Mesendoderm (in vitro differentiated cells): ENCODE measurements at regions not wholly inside any gene's neighbourhood (a gene's known extent, or its start where the extent isn't known, plus 50 kb on each side); places are given as distances from the start of the nearest gene placed in this dataset.

ENCODE experiments used
- DNase-seq: peaks from one replicate; pipeline ENCODE4 v3.0.0; 2013
- H2AK5ac ChIP-seq: 2 replicates; pipeline ENCODE4 v1.6.1; 2013; ENCODE audit warnings: low read length, inconsistent platforms
- H2BK120ac ChIP-seq: 2 replicates; pipeline ENCODE4 v1.6.1; 2013; ENCODE audit warnings: low read depth, mild to moderate bottlenecking, low read length, moderate library complexity, mixed read lengths
- H2BK15ac ChIP-seq: replicated peaks from 2 replicates; pipeline ENCODE4 v1.6.1; 2013; ENCODE audit warnings: low read depth, mild to moderate bottlenecking, moderate library complexity
- H2BK5ac ChIP-seq: 2 replicates; pipeline ENCODE4 v1.6.1; 2013; ENCODE audit warnings: low read length, inconsistent platforms
- H3K18ac ChIP-seq: 2 replicates; pipeline ENCODE4 v1.6.1; 2013; ENCODE audit warnings: mild to moderate bottlenecking, low read length, mixed read lengths
- H3K23ac ChIP-seq: one replicate; pipeline ENCODE4 v1.6.1; 2013; ENCODE audit warnings: low read length
- H3K27ac ChIP-seq: 2 replicates; pipeline ENCODE4 v1.5.1; 2013; ENCODE audit warnings: low read depth, mild to moderate bottlenecking, inconsistent platforms, low read length, moderate library complexity
- H3K27me3 ChIP-seq: 2 replicates; pipeline ENCODE4 v1.6.1; 2013; ENCODE audit warnings: low read length, control low read depth, mild to moderate bottlenecking, inconsistent platforms; ENCODE audit not compliant: insufficient read depth, poor library complexity
- H3K36me3 ChIP-seq: 2 replicates; pipeline ENCODE4 v1.6.1; 2013; ENCODE audit warnings: low read length, inconsistent platforms; ENCODE audit not compliant: control insufficient read depth, insufficient read depth
- H3K4ac ChIP-seq: one replicate; pipeline ENCODE4 v1.6.1; 2013; ENCODE audit warnings: low read depth, mild to moderate bottlenecking, low read length, moderate library complexity
- H3K4me1 ChIP-seq: 2 replicates; pipeline ENCODE4 v1.6.1; 2013; ENCODE audit warnings: low read depth, low read length, inconsistent platforms; ENCODE audit not compliant: control insufficient read depth
- H3K4me2 ChIP-seq: 2 replicates; pipeline ENCODE4 v1.6.1; 2013; ENCODE audit warnings: low read length
- H3K4me3 ChIP-seq: 2 replicates; pipeline ENCODE4 v1.5.1; 2013; ENCODE audit warnings: mild to moderate bottlenecking, low read length
- H3K56ac ChIP-seq: one replicate; pipeline ENCODE4 v1.6.1; 2013; ENCODE audit warnings: low read length
- H3K79me1 ChIP-seq: 2 replicates; pipeline ENCODE4 v1.6.1; 2013; ENCODE audit warnings: low read length, inconsistent platforms
- H3K79me2 ChIP-seq: 2 replicates; pipeline ENCODE4 v1.6.1; 2013; ENCODE audit warnings: mild to moderate bottlenecking, low read length; ENCODE audit not compliant: control insufficient read depth, insufficient read depth
- H3K9ac ChIP-seq: 2 replicates; pipeline ENCODE4 v1.6.1; 2013; ENCODE audit warnings: low read length, inconsistent platforms
- H4K5ac ChIP-seq: one replicate; pipeline ENCODE4 v1.6.1; 2013; ENCODE audit warnings: low read length
- H4K8ac ChIP-seq: one replicate; pipeline ENCODE4 v1.6.1; 2013; ENCODE audit warnings: low read depth, mild to moderate bottlenecking, control low read depth, low read length, moderate library complexity
- WGBS: extraction: QIAGEN DNeasy Blood & Tissue Kit; methylation state at CpG from one replicate; pipeline ENCODE4 v1.1.7; 2013; ENCODE audit warnings: low lambda C conversion rate, missing lambda C conversion rate; ENCODE audit not compliant: insufficient coverage; ENCODE audit errors: extremely low coverage; 5-methylcytosine and 5-hydroxymethylcytosine counted together

- H3K4me3 ChIP-seq: no peak overlapping the region
- no peak overlapping the region for H3K56ac ChIP-seq
- H3K27ac ChIP-seq: no peak overlapping the region
- no peak overlapping the region for H2AK5ac ChIP-seq
- H2BK120ac ChIP-seq: no peak overlapping the region
- H3K36me3 ChIP-seq: no peaks in the 10 kb centered on the region
- WGBS: no CpG with 5 or more reads among the region's 4 CpGs
- H3K79me1 ChIP-seq: no peaks in the 10 kb centered on the region
- H3K4me1 ChIP-seq: peaks cover 5% of the 10 kb centered on the region
- H3K79me2 ChIP-seq: no peaks in the 10 kb centered on the region
- no peak overlapping the region for H3K4ac ChIP-seq
- H4K5ac ChIP-seq: no peak overlapping the region
- H2BK15ac ChIP-seq: no peak overlapping the region
- H3K9ac ChIP-seq: no peak overlapping the region
- H3K4me2 ChIP-seq: no peak overlapping the region
- H3K23ac ChIP-seq: no peak overlapping the region
- no peak for DNase-seq
- no peaks in the 10 kb centered on the region for H3K27me3 ChIP-seq
- no peak overlapping the region for H4K8ac ChIP-seq
- no peak overlapping the region for H2BK5ac ChIP-seq
- no peak overlapping the region for H3K18ac ChIP-seq
Measured at GRCh38 chr1:232382671-232383070, 247.3 kb downstream of the SIPA1L2 start.

DNA sequence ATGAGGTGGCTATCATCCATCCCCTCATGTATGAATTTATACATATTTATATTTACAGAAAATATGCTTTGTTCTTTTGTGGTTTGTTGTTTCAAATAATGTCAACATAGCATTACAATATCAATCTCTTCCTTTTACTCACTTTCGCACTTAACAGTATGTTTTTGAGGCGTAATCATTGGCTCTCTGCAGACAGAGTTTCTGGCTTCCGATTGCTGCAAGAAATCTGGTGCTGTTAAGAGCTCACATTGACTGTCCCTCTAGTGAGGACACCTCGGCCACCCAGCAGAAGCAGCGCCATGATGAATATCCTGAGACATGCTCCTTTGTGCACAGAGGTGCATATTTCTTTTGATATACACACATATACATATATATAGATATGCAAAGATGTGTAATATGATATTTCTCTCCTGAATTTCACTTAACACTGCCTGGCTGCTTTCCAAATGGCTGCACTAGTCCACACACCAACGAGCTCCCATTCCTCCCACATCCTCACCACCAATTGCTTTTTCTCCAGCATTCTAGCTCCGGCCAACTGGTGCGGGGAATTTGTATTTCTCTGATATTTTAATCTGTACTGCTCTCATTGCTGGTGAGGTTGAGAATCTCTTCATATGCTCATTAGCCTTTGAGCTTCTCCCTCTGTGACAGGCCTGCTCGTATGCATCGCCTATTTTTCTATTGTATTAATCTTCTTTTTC is 248.4 kb downstream of the SIPA1L2 start:
- Histone ChIP-seq H3K56ac (no peak overlapping the region), H3K4ac (no peak overlapping the region), H3K9ac (no peak overlapping the region), H2AK5ac (no peak overlapping the region), H2BK5ac (no peak overlapping the region), H3K79me2 (no peaks in the 10 kb centered on the region), H4K5ac (no peak overlapping the region), H3K4me1 (peaks cover 5% of the 10 kb centered on the region), H3K79me1 (no peaks in the 10 kb centered on the region), H3K27ac (no peak overlapping the region), H2BK120ac (no peak overlapping the region), H4K8ac (no peak overlapping the region), H3K18ac (no peak overlapping the region), H3K23ac (no peak overlapping the region), H3K36me3 (no peaks in the 10 kb centered on the region), H3K4me3 (no peak overlapping the region), H2BK15ac (no peak overlapping the region), H3K27me3 (no peaks in the 10 kb centered on the region), H3K4me2 (no peak overlapping the region)
- no peak for DNase-seq
- WGBS: no CpG with 5 or more reads among the region's 10 CpGs

DNA sequence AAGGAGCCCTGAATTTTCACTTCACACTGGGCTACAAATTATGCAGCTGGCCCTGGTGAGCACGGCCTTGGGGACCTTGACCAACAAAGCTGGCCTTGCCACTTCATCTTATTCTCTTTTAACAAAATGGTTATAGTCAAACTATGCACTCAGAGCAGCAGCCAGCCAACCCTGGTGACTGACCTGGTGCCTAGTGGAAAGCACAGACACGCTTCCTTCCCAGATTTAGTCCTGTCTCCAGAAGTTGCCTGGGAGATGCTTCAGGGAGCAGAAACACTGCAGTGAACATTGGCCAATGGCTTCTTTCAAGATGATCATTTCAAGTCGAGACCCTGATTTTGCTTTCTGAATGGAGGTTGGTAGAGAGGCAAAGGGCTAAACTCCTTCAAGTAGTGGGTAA is 249.3 kb downstream of the SIPA1L2 start:
- Histone ChIP-seq H3K27me3 (no peaks in the 10 kb centered on the region), H3K27ac (no peak overlapping the region), H3K18ac (no peak overlapping the region), H4K8ac (no peak overlapping the region), H3K4me3 (no peak overlapping the region), H3K9ac (no peak overlapping the region), H3K4me2 (no peak overlapping the region), H3K36me3 (no peaks in the 10 kb centered on the region), H3K56ac (no peak overlapping the region), H2AK5ac (no peak overlapping the region), H2BK5ac (no peak overlapping the region), H2BK120ac (no peak overlapping the region), H4K5ac (no peak overlapping the region), H2BK15ac (no peak overlapping the region), H3K79me2 (no peaks in the 10 kb centered on the region), H3K23ac (no peak overlapping the region), H3K79me1 (no peaks in the 10 kb centered on the region), H3K4me1 (peaks cover 5% of the 10 kb centered on the region), H3K4ac (no peak overlapping the region)
- no CpG with 5 or more reads among the region's 3 CpGs for WGBS
- DNase-seq: no peak

GRCh38 chr1:232380131-232380530 is 249.8 kb downstream of the SIPA1L2 start:
- H3K27me3 ChIP-seq: no peaks in the 10 kb centered on the region
- H3K79me2 ChIP-seq: no peaks in the 10 kb centered on the region
- no peaks in the 10 kb centered on the region for H3K79me1 ChIP-seq
- H3K36me3 ChIP-seq: no peaks in the 10 kb centered on the region
- H3K4me2 ChIP-seq: no peak overlapping the region
- H3K4ac ChIP-seq: no peak overlapping the region
- H3K9ac ChIP-seq: no peak overlapping the region
- H3K4me3 ChIP-seq: no peak overlapping the region
- H3K18ac ChIP-seq: no peak overlapping the region
- no peak overlapping the region for H3K23ac ChIP-seq
- H3K56ac ChIP-seq: no peak overlapping the region
- no peak overlapping the region for H3K27ac ChIP-seq
- no peak overlapping the region for H2BK5ac ChIP-seq
- WGBS: no CpG with 5 or more reads among the region's 3 CpGs
- H4K8ac ChIP-seq: no peak overlapping the region
- H2BK15ac ChIP-seq: no peak overlapping the region
- no peak for DNase-seq
- H2BK120ac ChIP-seq: no peak overlapping the region
- H2AK5ac ChIP-seq: peak overlapping the region; percentile 24
- no peak overlapping the region for H4K5ac ChIP-seq
- peaks cover 5% of the 10 kb centered on the region for H3K4me1 ChIP-seq

- no CpG with 5 or more reads among the region's 7 CpGs for WGBS
Measured at GRCh38 chr1:232379063-232379434, 250.9 kb downstream of the SIPA1L2 start.

More at GRCh38 chr1:232379063-232379434, 250.9 kb downstream of the SIPA1L2 start:
- no peak overlapping the region for H2AK5ac ChIP-seq
- H3K56ac ChIP-seq: no peak overlapping the region
- H3K4me3 ChIP-seq: no peak overlapping the region
- H3K4ac ChIP-seq: no peak overlapping the region
- H4K5ac ChIP-seq: no peak overlapping the region
- no peak overlapping the region for H3K9ac ChIP-seq
- no peak overlapping the region for H2BK15ac ChIP-seq
- no peaks in the 10 kb centered on the region for H3K79me1 ChIP-seq
- DNase-seq: no peak
- H3K4me1 ChIP-seq: peaks cover 3% of the 10 kb centered on the region
- H3K79me2 ChIP-seq: no peaks in the 10 kb centered on the region
- H4K8ac ChIP-seq: no peak overlapping the region
- no peaks in the 10 kb centered on the region for H3K27me3 ChIP-seq
- H3K18ac ChIP-seq: no peak overlapping the region
- H2BK5ac ChIP-seq: peak overlapping the region; percentile 21
- H3K36me3 ChIP-seq: no peaks in the 10 kb centered on the region
- H2BK120ac ChIP-seq: no peak overlapping the region
- no peak overlapping the region for H3K27ac ChIP-seq
- no peak overlapping the region for H3K4me2 ChIP-seq
- H3K23ac ChIP-seq: no peak overlapping the region
